ENCODE measurements at regions not wholly inside any gene's neighbourhood (a gene's known extent, or its start where the extent isn't known, plus 50 kb on each side); places are given as distances from the start of the nearest gene placed in this dataset.

DNA sequence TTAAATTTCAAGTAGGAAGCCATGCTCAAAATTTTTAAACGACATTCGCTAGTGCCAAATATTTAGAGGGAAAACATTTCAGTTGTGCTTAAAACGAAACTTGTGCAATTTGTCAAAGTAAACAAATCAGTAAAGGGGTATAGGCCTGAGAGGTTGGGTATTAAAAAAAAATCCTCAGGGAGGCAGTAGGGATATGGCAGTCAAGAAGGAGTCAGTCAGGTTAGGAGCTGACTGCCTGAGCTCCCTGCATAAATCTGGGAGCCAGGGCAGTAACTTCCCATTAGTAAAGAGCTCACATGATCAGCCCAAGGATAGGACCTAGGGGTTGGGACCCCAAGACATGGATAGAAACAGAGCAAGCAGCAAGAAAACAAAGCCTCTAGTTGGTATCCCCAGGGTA is 120.7 kb upstream of the STAC start:
- no peak for TF ChIP-seq POLR2A (IDR thresholded peaks at IDR 0.05; ENCODE audit: low read depth, low read length)
- no peak for TF ChIP-seq TAF1 (IDR thresholded peaks at IDR 0.05; ENCODE audit: borderline replicate concordance, low read depth, low read length)
